Mucosa of descending colon (tissue), 3 donors: ENCODE measurements at regions not wholly inside any gene's neighbourhood (a gene's known extent, or its start where the extent isn't known, plus 50 kb on each side); places are given as distances from the start of the nearest gene placed in this dataset.
"Not testable (repeated sequence)": the region's sequence is repeated elsewhere in the genome, so short reads cannot be mapped to it uniquely, and the experiment has no call there.

Source experiments
- ATAC-seq: fragments of 200-7000 bp; cut with Tn5 transposase; one replicate; pipeline ENCODE4 v1.9.1; 2020; ENCODE audit warnings: mild to moderate bottlenecking, moderate library complexity
- DNase-seq, 3 donors: peaks; one replicate each; pipeline ENCODE4 v3.0.0-alpha.2; 2020
- H3K36me3 ChIP-seq: fragments of 200-600 bp; one replicate; pipeline ENCODE4 v1.8.0; 2021; ENCODE audit warnings: low read depth, mild to moderate bottlenecking
- H3K4me1 ChIP-seq: fragments of 200-600 bp; one replicate; pipeline ENCODE4 v1.8.0; 2021; ENCODE audit warnings: low read depth, mild to moderate bottlenecking
- H3K4me3 ChIP-seq: fragments of 200-600 bp; one replicate; pipeline ENCODE4 v1.8.0; 2021; ENCODE audit warnings: mild to moderate bottlenecking
- H3K9me3 ChIP-seq: fragments of 200-600 bp; one replicate; pipeline ENCODE4 v1.8.0; 2021; ENCODE audit warnings: mild to moderate bottlenecking
- CTCF ChIP-seq: fragments of 200-600 bp; IDR thresholded peaks from one replicate; pipeline ENCODE4 v1.8.0; 2022; ENCODE audit warnings: antibody characterized with exemption, mild to moderate bottlenecking
- intact Hi-C, 2 donors: fragments of 100-400 bp; cut with DNase I in 1 of 2; cut with micrococcal nuclease in 1 of 2; formaldehyde crosslinking; loops; one replicate each; pipeline versions ENCODE4 v1.11.0 to v1.11.1; 2022; cut with DNase I, micrococcal nuclease
- donor health status: DM: no; HTN: no; CAD: no; lungs with moderate emphysema.
- donor health status: DM: no; HTN: no; CAD: no.
- donor health status: DM: no; HTN: yes; CAD: no.

- intact Hi-C loops: no loop called here
Measured at GRCh38 chr11:49316180-49316579, 107.8 kb upstream of the FOLH1 start.

GRCh38 chr11:49303080-49303479 lies 94.7 kb upstream of the FOLH1 start:
- H3K4me1 ChIP-seq: no peaks in the 10 kb centered on the region
- ATAC-seq (no peak), DNase-seq (no peak)
- no peaks in the 10 kb centered on the region for H3K9me3 ChIP-seq
- no peak for TF ChIP-seq CTCF
- H3K36me3 ChIP-seq: no peaks in the 10 kb centered on the region
- H3K4me3 ChIP-seq: no peak overlapping the region
- intact Hi-C loops: no loop called here

More at GRCh38 chr11:49316180-49316579, 107.8 kb upstream of the FOLH1 start:
- no peak for ATAC-seq
- no peak for TF ChIP-seq CTCF
- no peaks in the 10 kb centered on the region for H3K4me1 ChIP-seq
- no peaks in the 10 kb centered on the region for H3K36me3 ChIP-seq
- H3K4me3 ChIP-seq: no peak overlapping the region
- no peak for DNase-seq
- H3K9me3 ChIP-seq: peaks cover 6% of the 10 kb centered on the region

GRCh38 chr11:49302360-49302759 lies 94.0 kb upstream of the FOLH1 start:
- no peaks in the 10 kb centered on the region for H3K9me3 ChIP-seq
- H3K4me1 ChIP-seq: no peaks in the 10 kb centered on the region
- no peak for TF ChIP-seq CTCF
- no peak overlapping the region for H3K4me3 ChIP-seq
- no peak for DNase-seq
- intact Hi-C loops: no loop called here
- ATAC-seq: no peak
- H3K36me3 ChIP-seq: no peaks in the 10 kb centered on the region

GRCh38 chr11:49298017-49298416 lies 89.6 kb upstream of the FOLH1 start:
- intact Hi-C loops: not testable (repeated sequence)

GRCh38 chr11:49283911-49284310 lies 75.5 kb upstream of the FOLH1 start:
- DNase-seq, H3K4me3 ChIP-seq, ATAC-seq, H3K36me3 ChIP-seq, H3K4me1 ChIP-seq, H3K9me3 ChIP-seq, intact Hi-C loops: not testable (repeated sequence)

More at GRCh38 chr11:49298017-49298416, 89.6 kb upstream of the FOLH1 start:
- H3K4me1 ChIP-seq, H3K4me3 ChIP-seq, H3K9me3 ChIP-seq, H3K36me3 ChIP-seq, DNase-seq, ATAC-seq: not testable (repeated sequence)

- H3K36me3 ChIP-seq, H3K4me3 ChIP-seq, intact Hi-C loops, H3K4me1 ChIP-seq, H3K9me3 ChIP-seq: not testable (repeated sequence)
- peak; percentile 47 for ATAC-seq
- peak in 1 of 3 donors; percentile 1 for DNase-seq
Measured at GRCh38 chr11:49283282-49283681, 74.9 kb upstream of the FOLH1 start.

GRCh38 chr11:49282125-49282524 lies 73.7 kb upstream of the FOLH1 start:
- H3K36me3 ChIP-seq, intact Hi-C loops, DNase-seq, H3K4me1 ChIP-seq, H3K9me3 ChIP-seq, H3K4me3 ChIP-seq, ATAC-seq: not testable (repeated sequence)

- ATAC-seq, DNase-seq, H3K4me3 ChIP-seq, H3K36me3 ChIP-seq, H3K9me3 ChIP-seq, intact Hi-C loops, H3K4me1 ChIP-seq: not testable (repeated sequence)
Measured at GRCh38 chr11:49277951-49278350, 69.5 kb upstream of the FOLH1 start.
